GM12891 (cell line): ENCODE measurements at regions not wholly inside any gene's neighbourhood (a gene's known extent, or its start where the extent isn't known, plus 50 kb on each side); places are given as distances from the start of the nearest gene placed in this dataset.

Experiments used
- POLR2A ChIP-seq: IDR thresholded peaks from 2 replicates; pipeline ENCODE4 v1.6.1; 2011; ENCODE audit warnings: low read depth, low read length, control low read depth
- POLR2AphosphoS5 ChIP-seq: IDR thresholded peaks from 2 replicates; pipeline ENCODE4 v1.6.1; 2011; ENCODE audit warnings: low read depth, low read length, control low read depth
- SPI1 ChIP-seq: IDR thresholded peaks from 2 replicates; pipeline ENCODE4 v1.6.1; 2011; ENCODE audit warnings: low read depth, low read length, control low read depth

- TF ChIP-seq POLR2A = no peak
- no peak for TF ChIP-seq SPI1
- TF ChIP-seq POLR2AphosphoS5 = no peak
Measured at GRCh38 chr2:157203651-157204050, 53.9 kb upstream of the GALNT5 start.
